ENCODE measurements at regions not wholly inside any gene's neighbourhood (a gene's known extent, or its start where the extent isn't known, plus 50 kb on each side); places are given as distances from the start of the nearest gene placed in this dataset.

DNA sequence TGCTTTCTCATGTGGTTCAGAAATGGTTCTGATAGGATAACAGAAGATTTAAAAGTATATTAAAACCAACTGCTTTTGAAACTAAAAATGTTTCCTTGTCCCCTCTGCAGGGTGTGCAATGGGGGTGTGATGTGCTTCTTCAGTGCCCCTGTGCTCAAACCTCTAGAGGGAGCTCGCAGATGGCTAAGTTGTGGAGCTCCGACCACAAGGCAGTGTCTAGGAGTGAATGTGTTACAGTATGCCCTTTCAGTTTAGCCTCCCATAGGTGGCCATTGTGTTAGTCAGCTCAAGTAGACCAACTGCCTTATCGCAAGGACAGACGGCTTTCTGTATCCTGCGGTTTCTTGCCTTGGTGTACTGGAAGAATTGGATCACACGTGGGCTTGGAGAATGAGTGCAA, 130.5 kb downstream of the TENT5D start:
- TF ChIP-seq, protein P1, sequence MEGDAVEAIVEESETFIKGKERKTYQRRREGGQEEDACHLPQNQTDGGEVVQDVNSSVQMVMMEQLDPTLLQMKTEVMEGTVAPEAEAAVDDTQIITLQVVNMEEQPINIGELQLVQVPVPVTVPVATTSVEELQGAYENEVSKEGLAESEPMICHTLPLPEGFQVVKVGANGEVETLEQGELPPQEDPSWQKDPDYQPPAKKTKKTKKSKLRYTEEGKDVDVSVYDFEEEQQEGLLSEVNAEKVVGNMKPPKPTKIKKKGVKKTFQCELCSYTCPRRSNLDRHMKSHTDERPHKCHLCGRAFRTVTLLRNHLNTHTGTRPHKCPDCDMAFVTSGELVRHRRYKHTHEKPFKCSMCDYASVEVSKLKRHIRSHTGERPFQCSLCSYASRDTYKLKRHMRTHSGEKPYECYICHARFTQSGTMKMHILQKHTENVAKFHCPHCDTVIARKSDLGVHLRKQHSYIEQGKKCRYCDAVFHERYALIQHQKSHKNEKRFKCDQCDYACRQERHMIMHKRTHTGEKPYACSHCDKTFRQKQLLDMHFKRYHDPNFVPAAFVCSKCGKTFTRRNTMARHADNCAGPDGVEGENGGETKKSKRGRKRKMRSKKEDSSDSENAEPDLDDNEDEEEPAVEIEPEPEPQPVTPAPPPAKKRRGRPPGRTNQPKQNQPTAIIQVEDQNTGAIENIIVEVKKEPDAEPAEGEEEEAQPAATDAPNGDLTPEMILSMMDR (tag by site-specific recombination; IDR thresholded peaks at IDR 0.05), result no peak
- TF ChIP-seq, protein P2, sequence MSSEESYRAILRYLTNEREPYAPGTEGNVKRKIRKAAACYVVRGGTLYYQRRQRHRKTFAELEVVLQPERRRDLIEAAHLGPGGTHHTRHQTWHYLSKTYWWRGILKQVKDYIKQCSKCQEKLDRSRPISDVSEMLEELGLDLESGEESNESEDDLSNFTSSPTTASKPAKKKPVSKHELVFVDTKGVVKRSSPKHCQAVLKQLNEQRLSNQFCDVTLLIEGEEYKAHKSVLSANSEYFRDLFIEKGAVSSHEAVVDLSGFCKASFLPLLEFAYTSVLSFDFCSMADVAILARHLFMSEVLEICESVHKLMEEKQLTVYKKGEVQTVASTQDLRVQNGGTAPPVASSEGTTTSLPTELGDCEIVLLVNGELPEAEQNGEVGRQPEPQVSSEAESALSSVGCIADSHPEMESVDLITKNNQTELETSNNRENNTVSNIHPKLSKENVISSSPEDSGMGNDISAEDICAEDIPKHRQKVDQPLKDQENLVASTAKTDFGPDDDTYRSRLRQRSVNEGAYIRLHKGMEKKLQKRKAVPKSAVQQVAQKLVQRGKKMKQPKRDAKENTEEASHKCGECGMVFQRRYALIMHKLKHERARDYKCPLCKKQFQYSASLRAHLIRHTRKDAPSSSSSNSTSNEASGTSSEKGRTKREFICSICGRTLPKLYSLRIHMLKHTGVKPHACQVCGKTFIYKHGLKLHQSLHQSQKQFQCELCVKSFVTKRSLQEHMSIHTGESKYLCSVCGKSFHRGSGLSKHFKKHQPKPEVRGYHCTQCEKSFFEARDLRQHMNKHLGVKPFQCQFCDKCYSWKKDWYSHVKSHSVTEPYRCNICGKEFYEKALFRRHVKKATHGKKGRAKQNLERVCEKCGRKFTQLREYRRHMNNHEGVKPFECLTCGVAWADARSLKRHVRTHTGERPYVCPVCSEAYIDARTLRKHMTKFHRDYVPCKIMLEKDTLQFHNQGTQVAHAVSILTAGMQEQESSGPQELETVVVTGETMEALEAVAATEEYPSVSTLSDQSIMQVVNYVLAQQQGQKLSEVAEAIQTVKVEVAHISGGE (tag by site-specific recombination; conservative IDR thresholded peaks at IDR 0.05; ENCODE audit: low read depth), result no peak
- TF ChIP-seq GLI4 (tag by site-specific recombination; IDR thresholded peaks at IDR 0.05) (no peak), KLF7 (tag by site-specific recombination; IDR thresholded peaks at IDR 0.05; ENCODE audit: borderline replicate concordance) (no peak), ZNF274 (IDR thresholded peaks at IDR 0.05; ENCODE audit: low read length) (no peak), ZNF274 (tag by site-specific recombination; IDR thresholded peaks at IDR 0.05; ENCODE audit: borderline replicate concordance) (no peak)
- TF ChIP-seq, protein P3, sequence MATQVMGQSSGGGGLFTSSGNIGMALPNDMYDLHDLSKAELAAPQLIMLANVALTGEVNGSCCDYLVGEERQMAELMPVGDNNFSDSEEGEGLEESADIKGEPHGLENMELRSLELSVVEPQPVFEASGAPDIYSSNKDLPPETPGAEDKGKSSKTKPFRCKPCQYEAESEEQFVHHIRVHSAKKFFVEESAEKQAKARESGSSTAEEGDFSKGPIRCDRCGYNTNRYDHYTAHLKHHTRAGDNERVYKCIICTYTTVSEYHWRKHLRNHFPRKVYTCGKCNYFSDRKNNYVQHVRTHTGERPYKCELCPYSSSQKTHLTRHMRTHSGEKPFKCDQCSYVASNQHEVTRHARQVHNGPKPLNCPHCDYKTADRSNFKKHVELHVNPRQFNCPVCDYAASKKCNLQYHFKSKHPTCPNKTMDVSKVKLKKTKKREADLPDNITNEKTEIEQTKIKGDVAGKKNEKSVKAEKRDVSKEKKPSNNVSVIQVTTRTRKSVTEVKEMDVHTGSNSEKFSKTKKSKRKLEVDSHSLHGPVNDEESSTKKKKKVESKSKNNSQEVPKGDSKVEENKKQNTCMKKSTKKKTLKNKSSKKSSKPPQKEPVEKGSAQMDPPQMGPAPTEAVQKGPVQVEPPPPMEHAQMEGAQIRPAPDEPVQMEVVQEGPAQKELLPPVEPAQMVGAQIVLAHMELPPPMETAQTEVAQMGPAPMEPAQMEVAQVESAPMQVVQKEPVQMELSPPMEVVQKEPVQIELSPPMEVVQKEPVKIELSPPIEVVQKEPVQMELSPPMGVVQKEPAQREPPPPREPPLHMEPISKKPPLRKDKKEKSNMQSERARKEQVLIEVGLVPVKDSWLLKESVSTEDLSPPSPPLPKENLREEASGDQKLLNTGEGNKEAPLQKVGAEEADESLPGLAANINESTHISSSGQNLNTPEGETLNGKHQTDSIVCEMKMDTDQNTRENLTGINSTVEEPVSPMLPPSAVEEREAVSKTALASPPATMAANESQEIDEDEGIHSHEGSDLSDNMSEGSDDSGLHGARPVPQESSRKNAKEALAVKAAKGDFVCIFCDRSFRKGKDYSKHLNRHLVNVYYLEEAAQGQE (tag by site-specific recombination; IDR thresholded peaks at IDR 0.05), result no peak
- TF ChIP-seq, protein P4, sequence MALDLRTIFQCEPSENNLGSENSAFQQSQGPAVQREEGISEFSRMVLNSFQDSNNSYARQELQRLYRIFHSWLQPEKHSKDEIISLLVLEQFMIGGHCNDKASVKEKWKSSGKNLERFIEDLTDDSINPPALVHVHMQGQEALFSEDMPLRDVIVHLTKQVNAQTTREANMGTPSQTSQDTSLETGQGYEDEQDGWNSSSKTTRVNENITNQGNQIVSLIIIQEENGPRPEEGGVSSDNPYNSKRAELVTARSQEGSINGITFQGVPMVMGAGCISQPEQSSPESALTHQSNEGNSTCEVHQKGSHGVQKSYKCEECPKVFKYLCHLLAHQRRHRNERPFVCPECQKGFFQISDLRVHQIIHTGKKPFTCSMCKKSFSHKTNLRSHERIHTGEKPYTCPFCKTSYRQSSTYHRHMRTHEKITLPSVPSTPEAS (tag by site-specific recombination; IDR thresholded peaks at IDR 0.05), result no peak
- TF ChIP-seq, protein P5, sequence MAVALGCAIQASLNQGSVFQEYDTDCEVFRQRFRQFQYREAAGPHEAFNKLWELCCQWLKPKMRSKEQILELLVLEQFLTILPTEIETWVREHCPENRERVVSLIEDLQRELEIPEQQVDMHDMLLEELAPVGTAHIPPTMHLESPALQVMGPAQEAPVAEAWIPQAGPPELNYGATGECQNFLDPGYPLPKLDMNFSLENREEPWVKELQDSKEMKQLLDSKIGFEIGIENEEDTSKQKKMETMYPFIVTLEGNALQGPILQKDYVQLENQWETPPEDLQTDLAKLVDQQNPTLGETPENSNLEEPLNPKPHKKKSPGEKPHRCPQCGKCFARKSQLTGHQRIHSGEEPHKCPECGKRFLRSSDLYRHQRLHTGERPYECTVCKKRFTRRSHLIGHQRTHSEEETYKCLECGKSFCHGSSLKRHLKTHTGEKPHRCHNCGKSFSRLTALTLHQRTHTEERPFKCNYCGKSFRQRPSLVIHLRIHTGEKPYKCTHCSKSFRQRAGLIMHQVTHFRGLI (tag by site-specific recombination; IDR thresholded peaks at IDR 0.05), result no peak
- TF ChIP-seq, protein P6, sequence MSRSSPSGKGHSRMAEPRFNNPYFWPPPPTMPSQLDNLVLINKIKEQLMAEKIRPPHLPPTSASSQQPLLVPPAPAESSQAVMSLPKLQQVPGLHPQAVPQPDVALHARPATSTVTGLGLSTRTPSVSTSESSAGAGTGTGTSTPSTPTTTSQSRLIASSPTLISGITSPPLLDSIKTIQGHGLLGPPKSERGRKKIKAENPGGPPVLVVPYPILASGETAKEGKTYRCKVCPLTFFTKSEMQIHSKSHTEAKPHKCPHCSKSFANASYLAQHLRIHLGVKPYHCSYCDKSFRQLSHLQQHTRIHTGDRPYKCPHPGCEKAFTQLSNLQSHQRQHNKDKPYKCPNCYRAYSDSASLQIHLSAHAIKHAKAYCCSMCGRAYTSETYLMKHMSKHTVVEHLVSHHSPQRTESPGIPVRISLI (tag by site-specific recombination; IDR thresholded peaks at IDR 0.05), result no peak
- TF ChIP-seq, protein P7, sequence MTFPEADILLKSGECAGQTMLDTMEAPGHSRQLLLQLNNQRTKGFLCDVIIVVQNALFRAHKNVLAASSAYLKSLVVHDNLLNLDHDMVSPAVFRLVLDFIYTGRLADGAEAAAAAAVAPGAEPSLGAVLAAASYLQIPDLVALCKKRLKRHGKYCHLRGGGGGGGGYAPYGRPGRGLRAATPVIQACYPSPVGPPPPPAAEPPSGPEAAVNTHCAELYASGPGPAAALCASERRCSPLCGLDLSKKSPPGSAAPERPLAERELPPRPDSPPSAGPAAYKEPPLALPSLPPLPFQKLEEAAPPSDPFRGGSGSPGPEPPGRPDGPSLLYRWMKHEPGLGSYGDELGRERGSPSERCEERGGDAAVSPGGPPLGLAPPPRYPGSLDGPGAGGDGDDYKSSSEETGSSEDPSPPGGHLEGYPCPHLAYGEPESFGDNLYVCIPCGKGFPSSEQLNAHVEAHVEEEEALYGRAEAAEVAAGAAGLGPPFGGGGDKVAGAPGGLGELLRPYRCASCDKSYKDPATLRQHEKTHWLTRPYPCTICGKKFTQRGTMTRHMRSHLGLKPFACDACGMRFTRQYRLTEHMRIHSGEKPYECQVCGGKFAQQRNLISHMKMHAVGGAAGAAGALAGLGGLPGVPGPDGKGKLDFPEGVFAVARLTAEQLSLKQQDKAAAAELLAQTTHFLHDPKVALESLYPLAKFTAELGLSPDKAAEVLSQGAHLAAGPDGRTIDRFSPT (tag by site-specific recombination; IDR thresholded peaks at IDR 0.05), result no peak

All from HEK293 (cell line).